ENCODE measurements at regions not wholly inside any gene's neighbourhood (a gene's known extent, or its start where the extent isn't known, plus 50 kb on each side); places are given as distances from the start of the nearest gene placed in this dataset.

- H2AFZ ChIP-seq = no peak overlapping the region
- DNase-seq = no peak
- no peaks in the 10 kb centered on the region for H3K79me2 ChIP-seq (ENCODE audit: low read depth)
- intact Hi-C loops (cut with micrococcal nuclease; ENCODE audit: unreplicated experiment) = no loop called here
- TF ChIP-seq, protein P1, sequence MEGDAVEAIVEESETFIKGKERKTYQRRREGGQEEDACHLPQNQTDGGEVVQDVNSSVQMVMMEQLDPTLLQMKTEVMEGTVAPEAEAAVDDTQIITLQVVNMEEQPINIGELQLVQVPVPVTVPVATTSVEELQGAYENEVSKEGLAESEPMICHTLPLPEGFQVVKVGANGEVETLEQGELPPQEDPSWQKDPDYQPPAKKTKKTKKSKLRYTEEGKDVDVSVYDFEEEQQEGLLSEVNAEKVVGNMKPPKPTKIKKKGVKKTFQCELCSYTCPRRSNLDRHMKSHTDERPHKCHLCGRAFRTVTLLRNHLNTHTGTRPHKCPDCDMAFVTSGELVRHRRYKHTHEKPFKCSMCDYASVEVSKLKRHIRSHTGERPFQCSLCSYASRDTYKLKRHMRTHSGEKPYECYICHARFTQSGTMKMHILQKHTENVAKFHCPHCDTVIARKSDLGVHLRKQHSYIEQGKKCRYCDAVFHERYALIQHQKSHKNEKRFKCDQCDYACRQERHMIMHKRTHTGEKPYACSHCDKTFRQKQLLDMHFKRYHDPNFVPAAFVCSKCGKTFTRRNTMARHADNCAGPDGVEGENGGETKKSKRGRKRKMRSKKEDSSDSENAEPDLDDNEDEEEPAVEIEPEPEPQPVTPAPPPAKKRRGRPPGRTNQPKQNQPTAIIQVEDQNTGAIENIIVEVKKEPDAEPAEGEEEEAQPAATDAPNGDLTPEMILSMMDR (conservative IDR thresholded peaks at IDR 0.05) = no peak
- TF ChIP-seq EZH2 (IDR thresholded peaks at IDR 0.05; ENCODE audit: low read depth) = no peak
- H3K36me3 ChIP-seq (ENCODE audit: low read depth) = no peaks in the 10 kb centered on the region
- ChIA-PET CTCF (no interaction called here), POLR2A (ENCODE audit: unreplicated experiment) (no interaction called here)
- H3K4me3 ChIP-seq = no peak overlapping the region
- H3K9me2 ChIP-seq (ENCODE audit: insufficient read depth) = no peaks in the 10 kb centered on the region
- no peaks in the 10 kb centered on the region for H3K4me1 ChIP-seq (replicated peaks; ENCODE audit: insufficient read depth)
- no peaks in the 10 kb centered on the region for H3K9me3 ChIP-seq (ENCODE audit: insufficient read depth, low read depth)
- H3F3A ChIP-seq (ENCODE audit: insufficient read depth, low read depth) = no peaks in the 10 kb centered on the region
- no peaks in the 10 kb centered on the region for H4K20me1 ChIP-seq (ENCODE audit: insufficient read depth)
- H3K27me3 ChIP-seq (ENCODE audit: insufficient read depth, low read depth) = no peaks in the 10 kb centered on the region
- no peak overlapping the region for H3K4me2 ChIP-seq
- no TSS peak for BruUV-seq (replicated peaks)
- H3K27ac ChIP-seq = no peak overlapping the region
Measured at GRCh38 chr9:103167530-103167929, 172.4 kb downstream of the CYLC2 start.

DNA sequence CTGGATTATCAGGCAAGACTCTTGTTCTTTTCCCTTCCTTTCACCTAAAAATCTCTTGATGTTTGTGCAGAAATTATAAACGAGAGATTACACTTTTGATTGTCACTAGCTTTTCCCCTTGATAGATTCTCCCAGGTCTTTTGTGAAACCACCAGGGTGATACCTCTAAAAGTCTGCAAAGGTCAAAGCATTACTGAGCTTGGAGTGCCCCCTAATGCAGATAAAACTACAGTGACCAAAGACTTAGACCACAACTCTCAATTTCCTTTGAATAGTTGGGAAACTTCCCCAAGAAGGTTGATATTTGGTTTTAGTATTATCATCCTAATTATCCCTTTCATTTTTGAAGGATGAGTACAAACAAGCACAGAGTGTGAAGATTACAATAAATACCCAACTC is 173.1 kb downstream of the CYLC2 start:
- Histone ChIP-seq H3K9me2 (ENCODE audit: insufficient read depth) (no peaks in the 10 kb centered on the region), H3K36me3 (ENCODE audit: low read depth) (no peaks in the 10 kb centered on the region), H3F3A (ENCODE audit: insufficient read depth, low read depth) (no peaks in the 10 kb centered on the region), H3K9me3 (ENCODE audit: insufficient read depth, low read depth) (no peaks in the 10 kb centered on the region), H3K27me3 (ENCODE audit: insufficient read depth, low read depth) (no peaks in the 10 kb centered on the region), H3K79me2 (ENCODE audit: low read depth) (no peaks in the 10 kb centered on the region), H3K4me1 (replicated peaks; ENCODE audit: insufficient read depth) (no peaks in the 10 kb centered on the region), H3K4me2 (no peak overlapping the region), H3K27ac (no peak overlapping the region), H2AFZ (no peak overlapping the region), H4K20me1 (ENCODE audit: insufficient read depth) (0 out of 2 replicates have a peak, but pooled peaks cover 2% of the 10 kb centered on the region), H3K4me3 (no peak overlapping the region)
- BruUV-seq (replicated peaks) = no TSS peak
- intact Hi-C loops (cut with micrococcal nuclease; ENCODE audit: unreplicated experiment) = no loop called here
- DNase-seq = no peak
- TF ChIP-seq EZH2 (IDR thresholded peaks at IDR 0.05; ENCODE audit: low read depth) = no peak
- TF ChIP-seq, protein P1 (conservative IDR thresholded peaks at IDR 0.05) = no peak
- CTCF ChIA-PET = no interaction called here
- POLR2A ChIA-PET (ENCODE audit: unreplicated experiment) = no interaction called here

- Histone ChIP-seq H3K9me3 (ENCODE audit: insufficient read depth, low read depth) (no peaks in the 10 kb centered on the region), H3K36me3 (ENCODE audit: low read depth) (no peaks in the 10 kb centered on the region), H3K4me3 (no peak overlapping the region), H3K79me2 (ENCODE audit: low read depth) (no peaks in the 10 kb centered on the region), H3K27me3 (ENCODE audit: insufficient read depth, low read depth) (no peaks in the 10 kb centered on the region), H3K27ac (no peak overlapping the region), H2AFZ (no peak overlapping the region), H4K20me1 (ENCODE audit: insufficient read depth) (0 out of 2 replicates have a peak, but pooled peaks cover 4% of the 10 kb centered on the region), H3K4me1 (replicated peaks; ENCODE audit: insufficient read depth) (no peaks in the 10 kb centered on the region), H3K4me2 (no peak overlapping the region), H3F3A (ENCODE audit: insufficient read depth, low read depth) (no peaks in the 10 kb centered on the region), H3K9me2 (ENCODE audit: insufficient read depth) (no peaks in the 10 kb centered on the region)
- POLR2A ChIA-PET (ENCODE audit: unreplicated experiment) = no interaction called here
- DNase-seq = no peak
- BruUV-seq (replicated peaks) = no TSS peak
- TF ChIP-seq, protein P1 (conservative IDR thresholded peaks at IDR 0.05) = no peak
- TF ChIP-seq EZH2 (IDR thresholded peaks at IDR 0.05; ENCODE audit: low read depth) = no peak
- intact Hi-C loops (cut with micrococcal nuclease; ENCODE audit: unreplicated experiment) = no loop called here
- CTCF ChIA-PET = no interaction called here
Measured at GRCh38 chr9:103169798-103170197, 174.7 kb downstream of the CYLC2 start.

All from PC-9 (cell line).